SK-N-SH (cell line): ENCODE measurements at regions not wholly inside any gene's neighbourhood (a gene's known extent, or its start where the extent isn't known, plus 50 kb on each side); places are given as distances from the start of the nearest gene placed in this dataset.

Source experiments
- CTCF ChIA-PET: fragments of 300-600, 350-600 bp; formaldehyde crosslinking; extraction: SDS; loops from one replicate; lab custom pipeline; 2021; lab: Yijun Ruan, JAX
- POLR2A ChIA-PET: fragments of 350-600 bp; sonication (Branson Sonifier 250); formaldehyde crosslinking; extraction: SDS; loops from one replicate; lab custom pipeline; 2020; ENCODE audit warnings: antibody characterized with exemption, inconsistent platforms; lab: Yijun Ruan, JAX
- DNase-seq: peaks from one replicate; pipeline ENCODE4 v3.0.0; 2012
- H2AFZ ChIP-seq: fragments of 200-600 bp; sonication (generic); 2 replicates; pipeline ENCODE4 v1.8.1; 2016; ENCODE audit warnings: antibody characterized with exemption, mild to moderate bottlenecking, low read depth
- H3F3A ChIP-seq: fragments of 200-600 bp; sonication (generic); replicated peaks from 2 replicates; pipeline ENCODE3; 2016; ENCODE audit warnings: antibody characterized with exemption, mild to moderate bottlenecking; ENCODE audit not compliant: insufficient read depth
- H3K27ac ChIP-seq, 2 experiments: fragments of 200-500 bp in 1 of 2; fragments of 200-600 bp in 1 of 2; sonication (Bioruptor generic) in 1 of 2; sonication (generic), shearing (Covaris generic) in 1 of 2; 2 replicates each; pipeline versions ENCODE4 v1.5.1 to v1.6.1; 2014 to 2016; ENCODE audit warnings: low read depth in 2 of 2, inconsistent platforms in 1 of 2, low read length in 1 of 2, mild to moderate bottlenecking in 1 of 2, mixed read lengths in 1 of 2
- H3K27me3 ChIP-seq: fragments of 200-600 bp; sonication (generic), shearing (Covaris generic); 2 replicates; pipeline ENCODE4 v1.6.1; 2016; ENCODE audit warnings: mixed run types; ENCODE audit not compliant: insufficient read depth
- H3K36me3 ChIP-seq, 2 experiments: fragments of 200-500 bp in 1 of 2; fragments of 200-600 bp in 1 of 2; sonication (Bioruptor generic) in 1 of 2; sonication (generic) in 1 of 2; replicated peaks in 1 of 2; 2 replicates each; pipeline versions ENCODE3 to v1.5.1; 2014 to 2016; ENCODE audit warnings: low read length in 1 of 2, mild to moderate bottlenecking in 1 of 2; ENCODE audit not compliant: insufficient read depth in 2 of 2, control insufficient read depth in 1 of 2
- H3K4me1 ChIP-seq, 2 experiments: fragments of 200-500 bp in 1 of 2; fragments of 200-600 bp in 1 of 2; sonication (Bioruptor generic) in 1 of 2; sonication (generic), shearing (Covaris generic) in 1 of 2; 2 replicates each; pipeline versions ENCODE4 v1.5.1 to v1.6.1; 2014 to 2016; ENCODE audit warnings: low read depth in 1 of 2, low read length in 1 of 2, mixed run types in 1 of 2; ENCODE audit not compliant: insufficient read depth in 2 of 2, control insufficient read depth in 1 of 2
- H3K4me2 ChIP-seq: fragments of 200-600 bp; sonication (generic), shearing (Covaris generic); 2 replicates; pipeline ENCODE4 v1.6.1; 2017; ENCODE audit warnings: mixed run types
- H3K4me3 ChIP-seq, 2 experiments: fragments of 200-500 bp in 1 of 2; fragments of 200-600 bp in 1 of 2; sonication (Bioruptor generic) in 1 of 2; sonication (generic), shearing (Covaris generic) in 1 of 2; 2 replicates each; pipeline versions ENCODE4 v1.5.1 to v1.8.1; 2014 to 2016; ENCODE audit warnings: low read depth in 2 of 2, inconsistent platforms in 1 of 2, low read length in 1 of 2, mild to moderate bottlenecking in 1 of 2, mixed read lengths in 1 of 2, moderate library complexity in 1 of 2
- H3K79me2 ChIP-seq: fragments of 200-600 bp; sonication (generic); 2 replicates; pipeline ENCODE4 v1.8.1; 2017; ENCODE audit warnings: mild to moderate bottlenecking; ENCODE audit not compliant: insufficient read depth
- H3K9ac ChIP-seq: fragments of 200-600 bp; sonication (generic); 2 replicates; pipeline ENCODE4 v1.6.1; 2017; ENCODE audit warnings: mixed run types
- H3K9me2 ChIP-seq: fragments of 200-600 bp; sonication (generic); 2 replicates; pipeline ENCODE4 v1.6.1; 2017; ENCODE audit warnings: mixed run types
- H3K9me3 ChIP-seq: fragments of 200-600 bp; sonication (generic); 2 replicates; pipeline ENCODE4 v1.6.1; 2017; ENCODE audit warnings: mixed run types, mild to moderate bottlenecking, moderate library complexity
- H4K20me1 ChIP-seq: fragments of 200-600 bp; sonication (generic); 2 replicates; pipeline ENCODE4 v1.6.1; 2017; ENCODE audit warnings: mild to moderate bottlenecking, mixed run types; ENCODE audit not compliant: insufficient read depth
- CHD2 ChIP-seq: fragments of 150-350 bp; IDR thresholded peaks from 2 replicates; pipeline ENCODE4 v1.6.1; 2018; ENCODE audit warnings: low read length; ENCODE audit not compliant: partially characterized antibody
- EZH2phosphoT487 ChIP-seq: fragments of 200-600 bp; sonication (generic); IDR thresholded peaks from 2 replicates; pipeline ENCODE4 v1.6.1; 2017; ENCODE audit warnings: low read depth, mixed run types, mild to moderate bottlenecking, antibody characterized with exemption, moderate library complexity, borderline replicate concordance
- FOSL2 ChIP-seq: IDR thresholded peaks from 2 replicates; pipeline ENCODE4 v1.4.0; 2012; ENCODE audit warnings: low read depth, mild to moderate bottlenecking, moderate library complexity, borderline replicate concordance
- GABPA ChIP-seq: IDR thresholded peaks from 2 replicates; pipeline ENCODE4 v1.4.0; 2012; ENCODE audit warnings: low read depth, mild to moderate bottlenecking
- MXI1 ChIP-seq: IDR thresholded peaks from 2 replicates; pipeline ENCODE4 v1.6.1; 2012; ENCODE audit warnings: mild to moderate bottlenecking, low read depth, low read length, improper control_type of control experiment
- NFIC ChIP-seq: IDR thresholded peaks from 2 replicates; pipeline ENCODE4 v1.4.0; 2012; ENCODE audit warnings: borderline replicate concordance
- PBX3 ChIP-seq: IDR thresholded peaks from 2 replicates; pipeline ENCODE4; 2012
- RCOR1 ChIP-seq: fragments of 150-350 bp; IDR thresholded peaks from 2 replicates; pipeline ENCODE4 v1.6.1; 2017; ENCODE audit warnings: antibody characterized with exemption, low read length
- TAF1 ChIP-seq: IDR thresholded peaks from 2 replicates; pipeline ENCODE4 v1.6.1; 2012; ENCODE audit warnings: low read depth, mild to moderate bottlenecking, low read length, moderate library complexity, borderline replicate concordance
- WGBS: methylation state at CpG from one replicate; pipeline ENCODE4 v1.1.6; 2017; ENCODE audit warnings: low lambda C conversion rate; 5-methylcytosine and 5-hydroxymethylcytosine counted together
- TF ChIP-seq, protein P1 (sequence below): fragments of 150-350 bp; IDR thresholded peaks from 2 replicates; pipeline ENCODE4 v1.6.1; 2016; ENCODE audit warnings: mild to moderate bottlenecking, low read depth, low read length

DNA sequence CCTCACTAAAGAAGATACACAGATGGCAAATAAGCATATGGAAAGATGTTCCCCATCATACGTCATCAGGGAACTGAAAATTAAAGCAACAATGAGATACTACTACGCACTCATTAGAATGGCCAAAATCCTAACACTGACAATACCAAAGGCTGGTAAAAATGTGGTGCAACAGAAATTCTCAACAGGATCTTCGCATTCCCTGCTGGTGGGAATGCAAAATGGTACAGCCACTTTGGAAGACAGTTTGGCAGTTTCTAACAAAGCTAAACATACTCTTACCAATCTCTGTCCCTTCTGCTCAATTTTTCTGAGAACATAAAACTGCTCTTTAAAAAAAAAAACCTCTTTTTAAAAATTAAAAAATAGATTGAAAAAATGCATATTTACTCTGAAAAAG, 300.2 kb downstream of the FBXW7 start (continued):
- TF ChIP-seq EZH2phosphoT487 (no peak), RCOR1 (no peak), PBX3 (no peak), FOSL2 (no peak), MXI1 (no peak), CHD2 (no peak)
- TF ChIP-seq, all 33 proteins: peak for 0

DNA sequence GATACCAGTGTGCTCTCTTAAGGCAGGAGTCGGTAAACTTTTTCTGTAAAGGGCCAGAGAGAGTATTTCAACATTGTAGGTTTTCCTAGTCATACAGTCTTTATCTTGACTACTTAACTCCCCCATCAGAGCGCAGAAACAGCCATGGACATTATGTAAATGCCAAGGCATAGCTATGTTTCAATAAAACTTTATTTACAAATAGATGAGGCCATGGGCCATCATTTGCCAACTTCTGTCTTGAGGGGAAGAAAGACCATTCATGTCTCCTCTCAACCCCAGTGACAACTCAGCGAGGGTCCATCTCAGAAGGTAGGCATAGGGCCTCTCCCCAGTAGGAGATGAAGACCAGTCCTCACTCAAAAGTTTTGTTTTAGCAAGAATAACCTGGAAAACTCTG, 301.3 kb downstream of the FBXW7 start:
- Histone ChIP-seq H3K4me1 (no peaks in the 10 kb centered on the region), H3F3A (no peaks in the 10 kb centered on the region), H3K9ac (no peak overlapping the region), H4K20me1 (no peaks in the 10 kb centered on the region), H3K4me2 (no peak overlapping the region), H3K27me3 (no peaks in the 10 kb centered on the region), H3K9me3 (no peaks in the 10 kb centered on the region), H3K4me3 (no peak overlapping the region), H3K36me3 (no peaks in the 10 kb centered on the region), H3K9me2 (no peaks in the 10 kb centered on the region), H3K79me2 (no peaks in the 10 kb centered on the region), H2AFZ (no peak overlapping the region), H3K27ac (no peak overlapping the region)
- CTCF ChIA-PET: interaction anchor here (0.8 kb wide), 1 partner anchor 9 kb away, joined by 3 read pairs; no protein-coding TSS in a partner anchor
- POLR2A ChIA-PET: no interaction called here
- DNase-seq: no peak
- TF ChIP-seq, protein P1, sequence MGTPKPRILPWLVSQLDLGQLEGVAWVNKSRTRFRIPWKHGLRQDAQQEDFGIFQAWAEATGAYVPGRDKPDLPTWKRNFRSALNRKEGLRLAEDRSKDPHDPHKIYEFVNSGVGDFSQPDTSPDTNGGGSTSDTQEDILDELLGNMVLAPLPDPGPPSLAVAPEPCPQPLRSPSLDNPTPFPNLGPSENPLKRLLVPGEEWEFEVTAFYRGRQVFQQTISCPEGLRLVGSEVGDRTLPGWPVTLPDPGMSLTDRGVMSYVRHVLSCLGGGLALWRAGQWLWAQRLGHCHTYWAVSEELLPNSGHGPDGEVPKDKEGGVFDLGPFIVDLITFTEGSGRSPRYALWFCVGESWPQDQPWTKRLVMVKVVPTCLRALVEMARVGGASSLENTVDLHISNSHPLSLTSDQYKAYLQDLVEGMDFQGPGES: no peak
- TF ChIP-seq GABPA (no peak), PBX3 (no peak), TAF1 (no peak)
- WGBS: 47% methylated on average over 3 of the region's 3 CpGs

GRCh38 chr4:152232271-152232670, 303.6 kb downstream of the FBXW7 start:
- Histone ChIP-seq H3K79me2 (no peaks in the 10 kb centered on the region), H3K9ac (no peak overlapping the region), H3K27me3 (no peaks in the 10 kb centered on the region), H3F3A (no peaks in the 10 kb centered on the region), H3K27ac (no peak overlapping the region), H4K20me1 (no peaks in the 10 kb centered on the region), H3K4me3 (no peak overlapping the region), H3K9me2 (no peaks in the 10 kb centered on the region), H3K36me3 (no peaks in the 10 kb centered on the region), H3K4me2 (no peak overlapping the region), H2AFZ (no peak overlapping the region), H3K4me1 (no peaks in the 10 kb centered on the region), H3K9me3 (no peaks in the 10 kb centered on the region)
- ChIA-PET POLR2A (no interaction called here), CTCF (interaction anchor here (1.6 kb wide), 1 partner anchor 11 kb away, joined by 3 read pairs; no protein-coding TSS in a partner anchor)
- TF ChIP-seq NFIC: no peak
- no peak for DNase-seq
- WGBS: 76% methylated on average over 2 of the region's 2 CpGs
